Endothelial cell of umbilical vein (primary cell): ENCODE measurements at regions not wholly inside any gene's neighbourhood (a gene's known extent, or its start where the extent isn't known, plus 50 kb on each side); places are given as distances from the start of the nearest gene placed in this dataset.

Source experiments
- BruUV-seq: library from RNA; stranded (reverse); fragments of 400-500 nt; replicated peaks from 2 replicates; lab custom pipeline; 2021; lab: Mats Ljungman, UMichigan
- CTCF ChIA-PET: fragments of 300-600, 350-600 bp; sonication (Branson Sonifier 250); formaldehyde crosslinking; loops from one replicate; lab custom pipeline; 2021; ENCODE audit warnings: antibody characterized with exemption, inconsistent platforms; lab: Charles Lee
- POLR2A ChIA-PET: fragments of 300-600, 350-600 bp; sonication (Branson Sonifier 250); formaldehyde crosslinking; loops from one replicate; lab custom pipeline; 2021; ENCODE audit warnings: antibody characterized with exemption, inconsistent platforms; lab: Charles Lee
- DNase-seq: peaks from one replicate; pipeline ENCODE4 v3.0.0-alpha.2; 2011; ENCODE audit warnings: low read depth, low spot score
- FAIRE-seq: peaks from 2 replicates; lab custom pipeline; 2011; peaks lifted over from hg19 to GRCh38; lab: Jason Lieb, UNC
- H2AFZ ChIP-seq: 2 replicates; pipeline ENCODE4 v1.6.0; 2012; ENCODE audit warnings: low read depth, low read length, control low read depth, inconsistent platforms
- H3K27ac ChIP-seq: 2 replicates; pipeline ENCODE4 v1.5.1; 2011; ENCODE audit warnings: low read depth, mild to moderate bottlenecking, control low read depth, low read length, moderate library complexity; ENCODE audit not compliant: insufficient read depth
- H3K27me3 ChIP-seq, 2 experiments: 2 replicates each; pipeline versions ENCODE4 v1.6.0 to v1.6.1; 2011; ENCODE audit warnings: low read length in 2 of 2, mixed read lengths in 1 of 2; ENCODE audit not compliant: control insufficient read depth in 2 of 2, insufficient read depth in 2 of 2
- H3K36me3 ChIP-seq, 2 experiments: 2 replicates in 1 of 2; 3 replicates in 1 of 2; pipeline ENCODE4 v1.5.1; 2011; ENCODE audit warnings: low read length in 2 of 2, mild to moderate bottlenecking in 1 of 2, moderate library complexity in 1 of 2; ENCODE audit not compliant: control insufficient read depth in 2 of 2, insufficient read depth in 2 of 2; ENCODE audit errors: extremely low read depth in 1 of 2
- H3K4me1 ChIP-seq: 3 replicates; pipeline ENCODE4 v1.5.1; 2011; ENCODE audit warnings: mild to moderate bottlenecking, low read length; ENCODE audit not compliant: control insufficient read depth, insufficient read depth; ENCODE audit errors: extremely low read depth
- H3K4me2 ChIP-seq: 2 replicates; pipeline ENCODE4 v1.6.1; 2011; ENCODE audit warnings: low read length, control low read depth, mixed read lengths; ENCODE audit not compliant: insufficient read depth
- H3K4me3 ChIP-seq, 3 experiments: fragments of 200-600 bp in 1 of 3; sonication (generic), shearing (Covaris generic) in 1 of 3; replicated peaks in 1 of 3; 2 replicates each; pipeline ENCODE4 v1.5.1; 2011 to 2016; ENCODE audit warnings: control low read depth in 3 of 3, low read length in 3 of 3, mild to moderate bottlenecking in 2 of 3, inconsistent platforms in 1 of 3, low read depth in 1 of 3, moderate library complexity in 1 of 3; ENCODE audit not compliant: insufficient read depth in 1 of 3
- H3K79me2 ChIP-seq: 2 replicates; pipeline ENCODE4 v1.6.0; 2012; ENCODE audit warnings: low read length, inconsistent platforms; ENCODE audit not compliant: control insufficient read depth, insufficient read depth
- H3K9ac ChIP-seq: replicated peaks from 2 replicates; pipeline ENCODE3; 2011; ENCODE audit warnings: low read length, control low read depth; ENCODE audit not compliant: insufficient read depth; ENCODE audit errors: extremely low read depth
- H3K9me1 ChIP-seq: replicated peaks from 3 replicates; pipeline ENCODE4 v1.6.0; 2011; ENCODE audit warnings: mild to moderate bottlenecking, low read length; ENCODE audit not compliant: control insufficient read depth, insufficient read depth; ENCODE audit errors: extremely low read depth
- H3K9me3 ChIP-seq: replicated peaks from 2 replicates; pipeline ENCODE4 v1.5.1; 2012; ENCODE audit warnings: low read length, inconsistent platforms; ENCODE audit not compliant: control insufficient read depth, insufficient read depth
- H4K20me1 ChIP-seq: replicated peaks from 2 replicates; pipeline ENCODE3; 2011; ENCODE audit warnings: mild to moderate bottlenecking, low read length; ENCODE audit not compliant: control insufficient read depth, insufficient read depth; ENCODE audit errors: extremely low read depth
- EZH2 ChIP-seq: IDR thresholded peaks from 2 replicates; pipeline ENCODE4 v1.6.1; 2012; ENCODE audit warnings: borderline replicate concordance, low read depth, mild to moderate bottlenecking, moderate library complexity, low read length, inconsistent platforms; ENCODE audit not compliant: severe bottlenecking
- FOS ChIP-seq: IDR thresholded peaks from 2 replicates; pipeline ENCODE4 v1.6.1; 2011; ENCODE audit warnings: mild to moderate bottlenecking, low read length, moderate library complexity, borderline replicate concordance; ENCODE audit not compliant: insufficient read depth
- GATA2 ChIP-seq: IDR thresholded peaks from 2 replicates; pipeline ENCODE4 v1.7.0; 2011; ENCODE audit warnings: low read depth, mild to moderate bottlenecking, moderate library complexity, mixed read lengths, low read length; ENCODE audit not compliant: insufficient read length, insufficient read depth
- JUN ChIP-seq: IDR thresholded peaks from 2 replicates; pipeline ENCODE4 v1.6.1; 2011; ENCODE audit warnings: borderline replicate concordance, low read depth; ENCODE audit not compliant: insufficient read length, insufficient read depth
- MAX ChIP-seq: IDR thresholded peaks from 2 replicates; pipeline ENCODE4 v1.6.1; 2011; ENCODE audit not compliant: insufficient read depth, insufficient read length
- MYC ChIP-seq: IDR thresholded peaks from one replicate; pipeline ENCODE4 v1.6.1; 2011; ENCODE audit warnings: mild to moderate bottlenecking, low read depth, low read length
- POLR2A ChIP-seq: IDR thresholded peaks from 2 replicates; pipeline ENCODE4 v1.6.1; 2012; ENCODE audit warnings: low read depth, mild to moderate bottlenecking, control low read depth, low read length
- POLR2AphosphoS5 ChIP-seq: IDR thresholded peaks from 2 replicates; pipeline ENCODE4 v1.6.1; 2012; ENCODE audit warnings: low read depth, mild to moderate bottlenecking, control low read depth, low read length, moderate library complexity; ENCODE audit not compliant: insufficient read depth
- dilution Hi-C: fragments of 300-500 bp; cut with MboI; formaldehyde crosslinking; loops from one replicate; pipeline ENCODE4 v1.15.0; 2019; ENCODE audit warnings: low sequenced_read_pairs; ENCODE audit not compliant: extremely low pct_ligation_motif_present
- intact Hi-C: fragments of 100-400 bp; cut with micrococcal nuclease; formaldehyde crosslinking; loops from one replicate; pipeline ENCODE4 v1.10.0; 2022
- TF ChIP-seq, protein P1 (sequence below), 2 donors: IDR thresholded peaks; 1 replicate in 1 of 2; 2 replicates in 1 of 2; pipeline ENCODE4 v1.5.1; 2011; ENCODE audit warnings: low read length in 2 of 2, mild to moderate bottlenecking in 2 of 2, moderate library complexity in 2 of 2, control low read depth in 1 of 2, inconsistent platforms in 1 of 2, low read depth in 1 of 2; ENCODE audit not compliant: insufficient read depth in 1 of 2; ENCODE audit errors: extremely low read depth in 1 of 2

DNA sequence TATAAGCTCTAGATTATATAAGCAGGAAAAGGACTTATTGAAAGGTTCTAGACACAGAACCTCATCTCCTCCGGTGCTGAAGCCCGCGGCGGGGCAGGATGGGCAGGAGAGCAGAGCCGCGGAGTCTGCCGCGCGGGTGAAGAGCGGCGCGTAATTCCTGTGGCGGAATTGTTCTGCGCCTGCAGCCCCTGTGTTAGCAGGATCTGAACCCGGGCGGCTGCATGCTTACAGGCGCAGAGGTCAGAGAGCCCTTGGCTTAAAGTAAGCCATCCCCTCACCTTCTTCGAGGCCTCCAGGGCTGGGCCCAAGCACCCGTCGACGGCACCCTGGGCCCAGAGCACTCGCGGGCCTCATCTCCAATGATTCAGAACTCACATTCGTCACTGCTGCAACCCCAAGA lies 89.3 kb downstream of the FASLG start:
- Histone ChIP-seq H3K4me2 (no peak overlapping the region), H3K79me2 (no peaks in the 10 kb centered on the region), H3K4me3 (no peak overlapping the region), H3K9me1 (no peaks in the 10 kb centered on the region), H2AFZ (no peak overlapping the region), H3K27ac (no peak overlapping the region), H3K36me3 (no peaks in the 10 kb centered on the region), H3K27me3 (no peaks in the 10 kb centered on the region), H3K4me1 (peaks cover 21% of the 10 kb centered on the region), H3K9ac (no peak overlapping the region), H4K20me1 (no peaks in the 10 kb centered on the region), H3K9me3 (no peaks in the 10 kb centered on the region)
- ChIA-PET CTCF (no interaction called here), POLR2A (no interaction called here)
- TF ChIP-seq POLR2AphosphoS5 (no peak), MYC (no peak), POLR2A (no peak)
- dilution Hi-C loops = no loop called here
- no peak for FAIRE-seq
- intact Hi-C loops = loop anchor here (5.0 to 10.0 kb wide), 4 partner anchors 374 to 1217 kb away; partner anchors contain the start of genes GAS5, PRDX6 and ZBTB37
- no peak for DNase-seq
- no TSS peak for BruUV-seq

GRCh38 chr1:172751683-172752082 lies 92.8 kb downstream of the FASLG start:
- H3K9me3 ChIP-seq = no peaks in the 10 kb centered on the region
- FAIRE-seq (peak; percentile 21), DNase-seq (no peak)
- H4K20me1 ChIP-seq = no peaks in the 10 kb centered on the region
- H3K4me3 ChIP-seq = no peak overlapping the region
- H2AFZ ChIP-seq = no peak overlapping the region
- H3K4me1 ChIP-seq = peaks cover 5% of the 10 kb centered on the region
- CTCF ChIA-PET = no interaction called here
- H3K9me1 ChIP-seq = no peaks in the 10 kb centered on the region
- no peak overlapping the region for H3K9ac ChIP-seq
- TF ChIP-seq EZH2 = no peak
- TF ChIP-seq, protein P1, sequence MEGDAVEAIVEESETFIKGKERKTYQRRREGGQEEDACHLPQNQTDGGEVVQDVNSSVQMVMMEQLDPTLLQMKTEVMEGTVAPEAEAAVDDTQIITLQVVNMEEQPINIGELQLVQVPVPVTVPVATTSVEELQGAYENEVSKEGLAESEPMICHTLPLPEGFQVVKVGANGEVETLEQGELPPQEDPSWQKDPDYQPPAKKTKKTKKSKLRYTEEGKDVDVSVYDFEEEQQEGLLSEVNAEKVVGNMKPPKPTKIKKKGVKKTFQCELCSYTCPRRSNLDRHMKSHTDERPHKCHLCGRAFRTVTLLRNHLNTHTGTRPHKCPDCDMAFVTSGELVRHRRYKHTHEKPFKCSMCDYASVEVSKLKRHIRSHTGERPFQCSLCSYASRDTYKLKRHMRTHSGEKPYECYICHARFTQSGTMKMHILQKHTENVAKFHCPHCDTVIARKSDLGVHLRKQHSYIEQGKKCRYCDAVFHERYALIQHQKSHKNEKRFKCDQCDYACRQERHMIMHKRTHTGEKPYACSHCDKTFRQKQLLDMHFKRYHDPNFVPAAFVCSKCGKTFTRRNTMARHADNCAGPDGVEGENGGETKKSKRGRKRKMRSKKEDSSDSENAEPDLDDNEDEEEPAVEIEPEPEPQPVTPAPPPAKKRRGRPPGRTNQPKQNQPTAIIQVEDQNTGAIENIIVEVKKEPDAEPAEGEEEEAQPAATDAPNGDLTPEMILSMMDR (IDR thresholded peaks at IDR 0.05; ENCODE audit: extremely low read depth in 1 of 2, insufficient read depth in 1 of 2, low read depth in 1 of 2, low read length in 2 of 2) = no peak
- no peak for TF ChIP-seq POLR2AphosphoS5
- TF ChIP-seq FOS = no peak
- TF ChIP-seq MYC = no peak
- TF ChIP-seq POLR2A = no peak
- TF ChIP-seq JUN = no peak
- no peak for TF ChIP-seq MAX
- no peak for TF ChIP-seq GATA2
- POLR2A ChIA-PET = no interaction called here
- no peaks in the 10 kb centered on the region for H3K27me3 ChIP-seq
- intact Hi-C loops (no loop called here), dilution Hi-C loops (no loop called here)
- H3K79me2 ChIP-seq = no peaks in the 10 kb centered on the region
- H3K4me2 ChIP-seq = no peak overlapping the region
- H3K27ac ChIP-seq = no peak overlapping the region
- no peaks in the 10 kb centered on the region for H3K36me3 ChIP-seq
- no TSS peak for BruUV-seq
